SJSA1 (cell line): ENCODE measurements at regions not wholly inside any gene's neighbourhood (a gene's known extent, or its start where the extent isn't known, plus 50 kb on each side); places are given as distances from the start of the nearest gene placed in this dataset.
"Not testable (repeated sequence)": the region's sequence is repeated elsewhere in the genome, so short reads cannot be mapped to it uniquely, and the experiment has no call there.

Experiments
- DNase-seq, 2 experiments: peaks; one replicate each; pipeline ENCODE4 v3.0.0-alpha.2; 2015 to 2020; ENCODE audit warnings: low spot score in 2 of 2, low read depth in 1 of 2
- H3K27ac ChIP-seq: fragments of 250-450 bp; sonication (Bioruptor Pico); 2 replicates; pipeline ENCODE4 v1.5.1; 2020; ENCODE audit warnings: mild to moderate bottlenecking, moderate library complexity
- H3K27me3 ChIP-seq: fragments of 250-450 bp; sonication (Bioruptor Pico); replicated peaks from 2 replicates; pipeline ENCODE4 v1.5.1; 2020; ENCODE audit warnings: mild to moderate bottlenecking, moderate library complexity
- H3K36me3 ChIP-seq: fragments of 250-450 bp; sonication (Bioruptor Pico); 2 replicates; pipeline ENCODE4 v1.5.1; 2020; ENCODE audit warnings: mild to moderate bottlenecking
- H3K4me1 ChIP-seq: fragments of 250-450 bp; sonication (Bioruptor Pico); replicated peaks from 2 replicates; pipeline ENCODE4 v1.6.1; 2021; ENCODE audit warnings: mild to moderate bottlenecking
- H3K4me3 ChIP-seq: fragments of 250-450 bp; sonication (Bioruptor Pico); 2 replicates; pipeline ENCODE4 v1.5.1; 2020; ENCODE audit warnings: mild to moderate bottlenecking
- H3K9me3 ChIP-seq: fragments of 250-450 bp; sonication (Bioruptor Pico); replicated peaks from 2 replicates; pipeline ENCODE4 v1.5.1; 2020; ENCODE audit warnings: mild to moderate bottlenecking

GRCh38 chr19:31002518-31003244 is 346.6 kb downstream of the TSHZ3 start:
- H3K36me3 ChIP-seq, result no peaks in the 10 kb centered on the region
- H3K27ac ChIP-seq, result no peak overlapping the region
- no peak for DNase-seq
- H3K4me3 ChIP-seq, result no peak overlapping the region
- H3K9me3 ChIP-seq, result no peaks in the 10 kb centered on the region
- H3K27me3 ChIP-seq, result no peaks in the 10 kb centered on the region
- H3K4me1 ChIP-seq, result no peaks in the 10 kb centered on the region

- Histone ChIP-seq H3K4me1 (no peaks in the 10 kb centered on the region), H3K4me3 (no peak overlapping the region), H3K36me3 (no peaks in the 10 kb centered on the region), H3K9me3 (no peaks in the 10 kb centered on the region), H3K27ac (no peak overlapping the region), H3K27me3 (no peaks in the 10 kb centered on the region)
- DNase-seq, result no peak
Measured at GRCh38 chr19:31001991-31002390, 347.2 kb downstream of the TSHZ3 start.

GRCh38 chr19:31000913-31001312 is 348.3 kb downstream of the TSHZ3 start:
- DNase-seq, result no peak
- no peaks in the 10 kb centered on the region for H3K36me3 ChIP-seq
- H3K27me3 ChIP-seq, result no peaks in the 10 kb centered on the region
- no peaks in the 10 kb centered on the region for H3K4me1 ChIP-seq
- H3K27ac ChIP-seq, result no peak overlapping the region
- no peak overlapping the region for H3K4me3 ChIP-seq
- H3K9me3 ChIP-seq, result no peaks in the 10 kb centered on the region

- DNase-seq, result no peak
- Histone ChIP-seq H3K9me3 (no peaks in the 10 kb centered on the region), H3K27me3 (no peaks in the 10 kb centered on the region), H3K36me3 (no peaks in the 10 kb centered on the region), H3K27ac (no peak overlapping the region), H3K4me1 (no peaks in the 10 kb centered on the region), H3K4me3 (no peak overlapping the region)
Measured at GRCh38 chr19:30999726-31000125, 349.5 kb downstream of the TSHZ3 start.

GRCh38 chr19:30997222-30997621 is 352.0 kb downstream of the TSHZ3 start:
- no peak for DNase-seq
- Histone ChIP-seq H3K27me3 (no peaks in the 10 kb centered on the region), H3K9me3 (no peaks in the 10 kb centered on the region), H3K36me3 (no peaks in the 10 kb centered on the region), H3K4me3 (no peak overlapping the region), H3K4me1 (no peaks in the 10 kb centered on the region), H3K27ac (no peak overlapping the region)

- DNase-seq, result no peak
- Histone ChIP-seq H3K9me3 (no peaks in the 10 kb centered on the region), H3K36me3 (no peaks in the 10 kb centered on the region), H3K27me3 (no peaks in the 10 kb centered on the region), H3K27ac (no peak overlapping the region), H3K4me1 (no peaks in the 10 kb centered on the region), H3K4me3 (no peak overlapping the region)
Measured at GRCh38 chr19:30978639-30979038, 370.6 kb downstream of the TSHZ3 start.

GRCh38 chr19:30969591-30969990 is 379.6 kb downstream of the TSHZ3 start:
- DNase-seq, result no peak
- no peak overlapping the region for H3K4me3 ChIP-seq
- no peaks in the 10 kb centered on the region for H3K4me1 ChIP-seq
- no peaks in the 10 kb centered on the region for H3K9me3 ChIP-seq
- H3K36me3 ChIP-seq, result no peaks in the 10 kb centered on the region
- H3K27ac ChIP-seq, result no peak overlapping the region
- no peaks in the 10 kb centered on the region for H3K27me3 ChIP-seq

- Histone ChIP-seq H3K4me3 (no peak overlapping the region), H3K27me3 (no peaks in the 10 kb centered on the region)
Measured at GRCh38 chr19:30968841-30969399, 380.3 kb downstream of the TSHZ3 start.

GRCh38 chr19:30968210-30968609 is 381.0 kb downstream of the TSHZ3 start:
- Histone ChIP-seq H3K36me3 (no peaks in the 10 kb centered on the region), H3K27me3 (no peaks in the 10 kb centered on the region), H3K9me3 (no peaks in the 10 kb centered on the region), H3K4me3 (no peak overlapping the region), H3K4me1 (no peaks in the 10 kb centered on the region), H3K27ac (no peak overlapping the region)
- no peak for DNase-seq

More at GRCh38 chr19:30968841-30969399, 380.3 kb downstream of the TSHZ3 start:
- no peak overlapping the region for H3K27ac ChIP-seq
- H3K36me3 ChIP-seq, result no peaks in the 10 kb centered on the region
- no peaks in the 10 kb centered on the region for H3K4me1 ChIP-seq
- no peaks in the 10 kb centered on the region for H3K9me3 ChIP-seq
- DNase-seq, result no peak

GRCh38 chr19:30966486-30966885 is 382.8 kb downstream of the TSHZ3 start:
- no peak for DNase-seq
- Histone ChIP-seq H3K27me3 (no peaks in the 10 kb centered on the region), H3K36me3 (no peaks in the 10 kb centered on the region), H3K4me1 (no peaks in the 10 kb centered on the region), H3K27ac (no peak overlapping the region), H3K9me3 (no peaks in the 10 kb centered on the region), H3K4me3 (no peak overlapping the region)

- H3K9me3 ChIP-seq, result no peaks in the 10 kb centered on the region
- no peak for DNase-seq
- no peak overlapping the region for H3K27ac ChIP-seq
- H3K27me3 ChIP-seq, result no peaks in the 10 kb centered on the region
- H3K36me3 ChIP-seq, result no peaks in the 10 kb centered on the region
- no peak overlapping the region for H3K4me3 ChIP-seq
- H3K4me1 ChIP-seq, result no peaks in the 10 kb centered on the region
Measured at GRCh38 chr19:30959011-30959410, 390.2 kb downstream of the TSHZ3 start.

- Histone ChIP-seq H3K27me3 (no peaks in the 10 kb centered on the region), H3K9me3 (no peaks in the 10 kb centered on the region), H3K36me3 (no peaks in the 10 kb centered on the region), H3K27ac (no peak overlapping the region), H3K4me1 (no peaks in the 10 kb centered on the region), H3K4me3 (no peak overlapping the region)
- no peak for DNase-seq
Measured at GRCh38 chr19:30955112-30956104, 393.8 kb downstream of the TSHZ3 start.

- not testable (repeated sequence) for H3K4me1 ChIP-seq, H3K36me3 ChIP-seq, H3K27me3 ChIP-seq, H3K9me3 ChIP-seq, DNase-seq, H3K4me3 ChIP-seq, H3K27ac ChIP-seq
Measured at GRCh38 chr19:30944276-30944932, 404.8 kb downstream of the TSHZ3 start.
